Mononuclear cell (primary cell): ENCODE measurements at regions not wholly inside any gene's neighbourhood (a gene's known extent, or its start where the extent isn't known, plus 50 kb on each side); places are given as distances from the start of the nearest gene placed in this dataset.

Experiments used
- H3K27me3 ChIP-seq: 2 replicates; pipeline ENCODE4 v1.6.0; 2011; ENCODE audit warnings: low read length, control low read depth; ENCODE audit not compliant: insufficient read depth
- H3K4me1 ChIP-seq: 2 replicates; pipeline ENCODE4 v1.5.1; 2011; ENCODE audit warnings: mild to moderate bottlenecking, low read length, control low read depth; ENCODE audit not compliant: insufficient read depth
- H3K4me3 ChIP-seq: 2 replicates; pipeline ENCODE4 v1.5.1; 2011; ENCODE audit warnings: mild to moderate bottlenecking, low read length, moderate library complexity
- H3K9me3 ChIP-seq: 2 replicates; pipeline ENCODE4 v1.5.1; 2011; ENCODE audit warnings: low read depth, mild to moderate bottlenecking, control low read depth, low read length

DNA sequence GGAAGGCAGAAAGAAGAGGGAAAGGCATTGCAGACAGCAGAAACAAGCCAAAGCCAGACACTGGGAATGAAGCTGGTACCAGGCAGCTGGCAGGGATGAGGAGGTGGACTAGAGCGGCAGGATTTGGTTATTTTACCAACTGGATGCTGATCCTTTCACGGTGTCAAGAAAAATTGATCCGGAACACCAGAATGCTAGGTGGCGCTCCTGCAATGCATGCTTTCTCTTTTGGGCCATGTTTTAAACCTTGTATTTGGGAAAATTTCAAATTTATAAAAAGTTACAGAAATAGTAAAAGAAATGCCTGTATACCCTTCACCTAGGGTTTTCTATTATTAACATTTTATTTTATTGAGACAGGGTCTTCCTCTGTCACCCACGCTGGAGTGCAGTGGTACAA lies 224.7 kb downstream of the SOX9 start:
- Histone ChIP-seq H3K4me3 (no peak overlapping the region), H3K9me3 (no peaks in the 10 kb centered on the region), H3K27me3 (no peaks in the 10 kb centered on the region), H3K4me1 (no peaks in the 10 kb centered on the region)

DNA sequence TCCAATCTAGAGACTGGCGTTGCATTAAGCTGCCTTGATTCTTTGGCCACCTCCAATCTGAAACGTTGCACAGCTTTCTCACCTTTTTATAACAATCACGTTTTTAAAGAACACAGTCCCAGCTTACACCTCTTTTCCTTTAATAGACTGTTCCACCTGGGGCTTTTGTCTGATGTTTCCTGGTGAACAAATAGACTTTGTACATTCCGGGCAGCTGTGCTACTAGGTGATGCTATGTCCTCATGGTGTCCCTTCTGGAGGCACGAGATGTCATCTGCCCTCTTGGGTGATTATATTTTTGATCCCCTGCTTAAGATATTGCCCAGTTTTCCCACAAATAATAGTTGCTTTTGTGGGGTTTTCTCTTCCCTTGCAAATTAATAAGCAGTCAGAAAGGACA lies 225.5 kb downstream of the SOX9 start:
- Histone ChIP-seq H3K27me3 (no peaks in the 10 kb centered on the region), H3K4me1 (no peaks in the 10 kb centered on the region), H3K9me3 (no peaks in the 10 kb centered on the region), H3K4me3 (no peak overlapping the region)

GRCh38 chr17:72349011-72349410 lies 228.2 kb downstream of the SOX9 start:
- Histone ChIP-seq H3K9me3 (no peaks in the 10 kb centered on the region), H3K4me1 (no peaks in the 10 kb centered on the region), H3K27me3 (no peaks in the 10 kb centered on the region), H3K4me3 (no peak overlapping the region)

DNA sequence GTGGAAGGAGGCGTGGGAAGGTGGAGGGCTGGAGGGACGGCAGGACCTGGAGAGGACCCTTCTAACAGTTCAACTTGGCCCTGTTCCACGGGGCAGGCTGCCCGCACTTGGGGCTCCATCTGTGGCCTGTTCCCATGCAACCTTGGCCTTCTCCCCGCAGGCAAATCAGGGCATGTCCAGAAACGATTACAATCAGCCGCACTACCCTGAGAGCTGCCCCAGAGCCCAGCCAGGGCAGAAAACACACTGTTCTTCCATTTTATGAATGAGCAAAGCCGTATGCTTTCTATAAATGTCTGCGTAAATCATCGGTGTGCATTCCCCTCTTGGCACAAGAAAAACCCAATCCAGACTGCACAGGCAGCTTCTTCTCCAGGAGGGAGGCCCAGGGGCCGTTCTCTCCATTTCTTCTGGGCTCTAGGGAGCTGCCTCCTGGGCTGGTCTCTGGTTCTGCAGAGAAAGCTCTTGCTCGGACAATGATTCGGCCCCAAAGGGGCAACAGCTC lies 228.7 kb downstream of the SOX9 start:
- H3K27me3 ChIP-seq: no peaks in the 10 kb centered on the region
- H3K4me3 ChIP-seq: no peak overlapping the region

GRCh38 chr17:72350073-72350472 lies 229.3 kb downstream of the SOX9 start:
- Histone ChIP-seq H3K27me3 (no peaks in the 10 kb centered on the region), H3K4me1 (no peaks in the 10 kb centered on the region), H3K4me3 (no peak overlapping the region), H3K9me3 (no peaks in the 10 kb centered on the region)

More for the DNA sequence above, 228.7 kb downstream of the SOX9 start:
- H3K4me1 ChIP-seq: no peaks in the 10 kb centered on the region
- H3K9me3 ChIP-seq: no peaks in the 10 kb centered on the region

GRCh38 chr17:72351365-72351764 lies 230.5 kb downstream of the SOX9 start:
- no peaks in the 10 kb centered on the region for H3K4me1 ChIP-seq
- H3K27me3 ChIP-seq: no peaks in the 10 kb centered on the region
- no peak overlapping the region for H3K4me3 ChIP-seq
- H3K9me3 ChIP-seq: no peaks in the 10 kb centered on the region

GRCh38 chr17:72351884-72352346 lies 231.1 kb downstream of the SOX9 start:
- no peaks in the 10 kb centered on the region for H3K27me3 ChIP-seq
- H3K4me3 ChIP-seq: no peak overlapping the region
- no peaks in the 10 kb centered on the region for H3K4me1 ChIP-seq
- no peaks in the 10 kb centered on the region for H3K9me3 ChIP-seq

DNA sequence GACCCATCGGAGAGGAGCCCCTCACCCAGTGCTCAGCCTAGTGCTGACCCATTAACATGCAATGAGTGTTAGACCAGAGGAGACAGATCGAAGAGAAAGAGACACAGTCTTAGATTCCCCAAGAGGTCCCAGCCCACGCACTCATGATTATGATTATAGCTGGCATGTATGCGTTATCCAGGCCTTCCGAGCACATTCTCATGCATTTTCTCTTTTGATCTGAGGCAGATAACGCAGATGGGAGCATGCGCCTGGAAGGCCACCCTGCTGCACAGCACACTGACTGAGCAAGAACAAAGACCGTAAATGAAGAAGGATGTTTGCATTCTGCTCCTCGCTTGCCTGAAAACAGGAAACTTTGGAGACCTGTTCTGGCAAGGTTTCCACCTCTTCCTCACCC lies 232.7 kb downstream of the SOX9 start:
- Histone ChIP-seq H3K4me1 (no peaks in the 10 kb centered on the region), H3K27me3 (no peaks in the 10 kb centered on the region), H3K4me3 (no peak overlapping the region), H3K9me3 (no peaks in the 10 kb centered on the region)

DNA sequence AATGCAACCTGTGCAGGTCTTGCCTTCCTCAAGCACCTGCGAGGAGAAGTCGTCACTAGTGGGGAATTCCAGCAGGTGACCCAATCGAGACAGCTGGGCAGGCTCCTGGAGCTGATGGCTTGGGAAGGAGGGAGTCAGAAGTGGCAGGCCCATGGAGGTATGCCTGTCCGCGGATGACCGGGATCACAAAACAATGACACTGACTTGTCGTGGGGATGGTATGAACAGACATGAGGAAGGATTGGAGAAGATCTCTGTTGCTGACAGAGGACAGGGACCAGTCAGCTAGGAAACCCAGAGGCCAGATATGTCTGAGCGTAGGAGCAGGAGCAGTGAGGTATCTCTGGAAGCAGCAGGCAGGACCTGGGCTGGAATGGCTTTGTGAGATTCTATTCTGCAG lies 233.3 kb downstream of the SOX9 start:
- Histone ChIP-seq H3K9me3 (no peaks in the 10 kb centered on the region), H3K4me1 (no peaks in the 10 kb centered on the region), H3K27me3 (no peaks in the 10 kb centered on the region), H3K4me3 (no peak overlapping the region)

DNA sequence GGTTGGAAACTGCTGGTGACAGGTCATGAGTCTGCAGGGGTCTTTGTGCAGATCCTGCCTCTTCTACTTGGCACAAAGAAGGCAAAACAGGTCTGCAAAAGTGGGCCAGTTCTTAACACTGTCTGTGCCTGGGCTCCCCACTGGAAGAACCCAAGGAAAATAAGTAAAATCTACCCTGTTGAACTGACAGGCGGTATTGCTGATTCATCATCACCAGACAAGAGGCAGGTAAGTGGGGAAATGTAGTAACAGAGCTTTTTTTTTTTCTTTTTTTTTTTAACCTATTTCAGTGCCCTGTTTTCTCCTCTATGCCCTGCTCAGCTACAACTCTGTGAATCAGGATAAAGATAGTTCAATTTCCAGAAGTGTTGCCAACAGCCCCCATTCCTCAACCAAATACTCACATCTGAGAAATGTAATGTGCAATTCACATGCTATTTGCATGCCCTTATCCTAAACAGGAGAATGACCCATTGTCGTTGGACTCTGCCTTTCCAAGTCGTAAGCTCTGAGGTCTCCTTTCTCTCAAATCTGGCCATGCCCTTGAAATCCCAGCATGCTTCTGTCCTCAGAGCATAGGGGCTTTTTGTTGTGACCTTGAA lies 237.0 kb downstream of the SOX9 start:
- no peaks in the 10 kb centered on the region for H3K4me1 ChIP-seq
- no peak overlapping the region for H3K4me3 ChIP-seq
- no peaks in the 10 kb centered on the region for H3K9me3 ChIP-seq
- no peaks in the 10 kb centered on the region for H3K27me3 ChIP-seq

- no peaks in the 10 kb centered on the region for H3K9me3 ChIP-seq
- no peaks in the 10 kb centered on the region for H3K4me1 ChIP-seq
- no peaks in the 10 kb centered on the region for H3K27me3 ChIP-seq
- no peak overlapping the region for H3K4me3 ChIP-seq
These were observed 237.6 kb downstream of the SOX9 start for GRCh38 chr17:72358465-72358864.

GRCh38 chr17:72359274-72359673 lies 238.5 kb downstream of the SOX9 start:
- Histone ChIP-seq H3K4me3 (no peak overlapping the region), H3K9me3 (no peaks in the 10 kb centered on the region), H3K27me3 (no peaks in the 10 kb centered on the region), H3K4me1 (no peaks in the 10 kb centered on the region)

DNA sequence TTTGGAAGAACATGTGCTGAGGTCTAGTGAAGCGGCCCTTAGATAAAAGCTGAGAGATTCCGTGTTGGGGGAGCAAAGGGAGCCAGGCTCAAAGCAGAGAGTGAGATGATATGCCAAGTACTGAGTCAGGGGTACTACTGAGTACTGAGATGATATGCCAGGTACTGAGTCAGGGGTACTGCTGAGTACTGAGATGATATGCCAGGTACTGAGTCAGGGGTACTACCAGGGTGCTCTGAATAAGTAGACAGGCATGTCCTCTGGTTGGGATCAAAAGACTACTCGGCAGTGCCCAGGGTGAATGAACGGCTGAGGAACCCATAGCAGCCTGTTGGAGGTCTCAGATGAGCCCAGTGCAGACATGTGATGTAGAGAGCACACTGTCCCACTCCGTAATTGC lies 239.0 kb downstream of the SOX9 start:
- H3K9me3 ChIP-seq: no peaks in the 10 kb centered on the region
- no peak overlapping the region for H3K4me3 ChIP-seq
- H3K27me3 ChIP-seq: no peaks in the 10 kb centered on the region
- no peaks in the 10 kb centered on the region for H3K4me1 ChIP-seq

GRCh38 chr17:72360386-72360940 lies 239.6 kb downstream of the SOX9 start:
- H3K9me3 ChIP-seq: no peaks in the 10 kb centered on the region
- H3K4me3 ChIP-seq: no peak overlapping the region
- no peaks in the 10 kb centered on the region for H3K4me1 ChIP-seq
- H3K27me3 ChIP-seq: no peaks in the 10 kb centered on the region

- H3K9me3 ChIP-seq: no peaks in the 10 kb centered on the region
- no peak overlapping the region for H3K4me3 ChIP-seq
- no peaks in the 10 kb centered on the region for H3K4me1 ChIP-seq
These were observed 241.1 kb downstream of the SOX9 start for GRCh38 chr17:72361892-72362291.

More at GRCh38 chr17:72361892-72362291, 241.1 kb downstream of the SOX9 start:
- no peaks in the 10 kb centered on the region for H3K27me3 ChIP-seq
